Uterus (tissue), 2 donors: ENCODE measurements at regions not wholly inside any gene's neighbourhood (a gene's known extent, or its start where the extent isn't known, plus 50 kb on each side); places are given as distances from the start of the nearest gene placed in this dataset.

Experiments
- CTCF ChIP-seq, 4 experiments: fragments of 200-600 bp in 2 of 4; fragments of 450-650 bp in 2 of 4; sonication (generic) in 2 of 4; IDR thresholded peaks; one replicate each; pipeline ENCODE4 v1.5.1; 2016 to 2019; ENCODE audit warnings: antibody characterized with exemption in 4 of 4, mild to moderate bottlenecking in 2 of 4, moderate library complexity in 1 of 4
- POLR2A ChIP-seq, 2 donors: fragments of 450-650 bp; IDR thresholded peaks; one replicate each; pipeline ENCODE4 v1.6.1; 2016; ENCODE audit warnings: antibody characterized with exemption in 2 of 2, mild to moderate bottlenecking in 1 of 2, moderate library complexity in 1 of 2

- TF ChIP-seq CTCF (IDR thresholded peaks at IDR 0.05) = no peak
- TF ChIP-seq POLR2A (IDR thresholded peaks at IDR 0.05) = no peak
Observed at GRCh38 chr1:221089803-221090202, 210.6 kb downstream of the HLX start.
